Body of pancreas (tissue), 4 donors: ENCODE measurements at regions not wholly inside any gene's neighbourhood (a gene's known extent, or its start where the extent isn't known, plus 50 kb on each side); places are given as distances from the start of the nearest gene placed in this dataset.

Source experiments
- ATAC-seq: fragments of 150-250 bp; one replicate; pipeline ENCODE4 v1.9.1; 2016
- DNase-seq, 4 donors: peaks; one replicate each; pipeline ENCODE4 v3.0.0-alpha.2; 2019
- H3K27ac ChIP-seq, 4 donors: fragments of 200-600 bp; sonication (generic); 1 replicate in 3 of 4; 2 replicates in 1 of 4; pipeline versions ENCODE4 v1.5.1 to v1.6.1; 2016 to 2019; ENCODE audit warnings: mild to moderate bottlenecking in 1 of 4, mixed read lengths in 1 of 4, moderate library complexity in 1 of 4
- H3K27me3 ChIP-seq, 2 donors: fragments of 200-600 bp; sonication (generic); one replicate each; pipeline ENCODE4 v1.6.0; 2016; ENCODE audit warnings: mild to moderate bottlenecking in 1 of 2
- H3K36me3 ChIP-seq, 2 donors: fragments of 200-600 bp; sonication (generic); replicated peaks in 1 of 2; 2 replicates each; pipeline ENCODE4 v1.5.1; 2016; ENCODE audit warnings: low read depth in 2 of 2; ENCODE audit not compliant: insufficient read depth in 1 of 2
- H3K4me1 ChIP-seq: fragments of 200-600 bp; sonication (generic); one replicate; pipeline ENCODE4 v1.6.0; 2016
- H3K4me3 ChIP-seq, 2 donors: fragments of 200-600 bp; sonication (generic); 1 replicate in 1 of 2; 2 replicates in 1 of 2; pipeline ENCODE4 v1.5.1; 2016 to 2019
- H3K9me3 ChIP-seq, 3 donors: fragments of 200-600 bp; sonication (generic); 1 replicate in 2 of 3; 2 replicates in 1 of 3; pipeline ENCODE4 v1.5.1; 2016
- CTCF ChIP-seq, 7 experiments: fragments of 450-650 bp in 4 of 7; fragments of 200-600 bp in 3 of 7; sonication (generic) in 3 of 7; IDR thresholded peaks; one replicate each; pipeline ENCODE4 v1.5.1; 2016 to 2019; ENCODE audit warnings: antibody characterized with exemption in 7 of 7
- POLR2A ChIP-seq, 3 donors: fragments of 450-650 bp; IDR thresholded peaks; one replicate each; pipeline ENCODE4 v1.6.1; 2016; ENCODE audit warnings: antibody characterized with exemption in 3 of 3, mild to moderate bottlenecking in 2 of 3
- WGBS, 2 donors: methylation state at CpG; one replicate each; pipeline ENCODE4 v1.1.5; 2017; 5-methylcytosine and 5-hydroxymethylcytosine counted together
- intact Hi-C: fragments of 100-400 bp; cut with DNase I; formaldehyde crosslinking; loops from one replicate; pipeline ENCODE4 v1.15.1; 2023

GRCh38 chr2:145315053-145315452 is 795.1 kb upstream of the ZEB2 start:
- 52 to 56% methylated on average over 3 of the region's 3 CpGs for WGBS, 2 donors
- Histone ChIP-seq H3K27me3 (no peaks in the 10 kb centered on the region), H3K4me1 (no peaks in the 10 kb centered on the region), H3K9me3 (no peaks in the 10 kb centered on the region), H3K36me3 (no peaks in the 10 kb centered on the region), H3K27ac (no peak overlapping the region), H3K4me3 (no peak overlapping the region)
- ATAC-seq (no peak), DNase-seq (no peak)
- TF ChIP-seq POLR2A (IDR thresholded peaks at IDR 0.05), result no peak
- TF ChIP-seq CTCF (IDR thresholded peaks at IDR 0.05), result no peak
- intact Hi-C loops, result no loop called here

GRCh38 chr2:145314119-145314633 is 794.3 kb upstream of the ZEB2 start:
- H3K9me3 ChIP-seq, result no peaks in the 10 kb centered on the region
- no peak for TF ChIP-seq CTCF (IDR thresholded peaks at IDR 0.05)
- no peak for TF ChIP-seq POLR2A (IDR thresholded peaks at IDR 0.05)
- no peaks in the 10 kb centered on the region for H3K27me3 ChIP-seq
- WGBS, 2 donors, result 89% methylated on average over 3 of the region's 3 CpGs
- H3K36me3 ChIP-seq, result no peaks in the 10 kb centered on the region
- no peaks in the 10 kb centered on the region for H3K4me1 ChIP-seq
- no peak for DNase-seq
- H3K27ac ChIP-seq, result no peak overlapping the region
- H3K4me3 ChIP-seq, result no peak overlapping the region
- ATAC-seq, result no peak
- intact Hi-C loops, result no loop called here

GRCh38 chr2:145305889-145306288 is 786.0 kb upstream of the ZEB2 start:
- Histone ChIP-seq H3K4me3 (no peak overlapping the region), H3K27me3 (no peaks in the 10 kb centered on the region), H3K9me3 (no peaks in the 10 kb centered on the region), H3K27ac (no peak overlapping the region), H3K4me1 (no peaks in the 10 kb centered on the region), H3K36me3 (no peaks in the 10 kb centered on the region)
- ATAC-seq, result no peak
- no peak for DNase-seq
- intact Hi-C loops, result no loop called here
- WGBS, 2 donors, result 89 to 93% methylated on average over 1 of the region's 1 CpG
- TF ChIP-seq POLR2A (IDR thresholded peaks at IDR 0.05), result no peak
- no peak for TF ChIP-seq CTCF (IDR thresholded peaks at IDR 0.05)

GRCh38 chr2:145304501-145304900 is 784.6 kb upstream of the ZEB2 start:
- TF ChIP-seq POLR2A (IDR thresholded peaks at IDR 0.05), result no peak
- no peak for TF ChIP-seq CTCF (IDR thresholded peaks at IDR 0.05)
- H3K4me1 ChIP-seq, result no peaks in the 10 kb centered on the region
- H3K36me3 ChIP-seq, result no peaks in the 10 kb centered on the region
- WGBS, 2 donors, result 82 to 92% methylated on average over 3 of the region's 3 CpGs
- H3K9me3 ChIP-seq, result no peaks in the 10 kb centered on the region
- no peaks in the 10 kb centered on the region for H3K27me3 ChIP-seq
- no peak for DNase-seq
- intact Hi-C loops, result no loop called here
- H3K27ac ChIP-seq, result no peak overlapping the region
- no peak overlapping the region for H3K4me3 ChIP-seq
- no peak for ATAC-seq

GRCh38 chr2:145303536-145303935 is 783.6 kb upstream of the ZEB2 start:
- 14 to 32% methylated on average over 2 of the region's 2 CpGs for WGBS, 2 donors

More at GRCh38 chr2:145303536-145303935, 783.6 kb upstream of the ZEB2 start:
- Histone ChIP-seq H3K27ac (no peak overlapping the region), H3K27me3 (no peaks in the 10 kb centered on the region), H3K36me3 (no peaks in the 10 kb centered on the region), H3K4me1 (no peaks in the 10 kb centered on the region), H3K4me3 (no peak overlapping the region), H3K9me3 (no peaks in the 10 kb centered on the region)
- DNase-seq (no peak), ATAC-seq (no peak)
- TF ChIP-seq CTCF (IDR thresholded peaks at IDR 0.05) (no peak), POLR2A (IDR thresholded peaks at IDR 0.05) (no peak)
- intact Hi-C loops, result no loop called here
